GM21737 (cell line): ENCODE measurements at regions not wholly inside any gene's neighbourhood (a gene's known extent, or its start where the extent isn't known, plus 50 kb on each side); places are given as distances from the start of the nearest gene placed in this dataset.

Experiments used
- ATAC-seq: cut with Tn5 transposase; IDR thresholded peaks from one replicate; pipeline ENCODE4 v1.9.1; 2021; ENCODE audit warnings: mild to moderate bottlenecking, moderate library complexity; ENCODE audit not compliant: unreplicated experiment

GRCh38 chr12:27179400-27180214 is 64.5 kb upstream of the STK38L start:
- ATAC-seq = peak; percentile 86

GRCh38 chr12:27180906-27181505 is 63.1 kb upstream of the STK38L start:
- no peak for ATAC-seq

DNA sequence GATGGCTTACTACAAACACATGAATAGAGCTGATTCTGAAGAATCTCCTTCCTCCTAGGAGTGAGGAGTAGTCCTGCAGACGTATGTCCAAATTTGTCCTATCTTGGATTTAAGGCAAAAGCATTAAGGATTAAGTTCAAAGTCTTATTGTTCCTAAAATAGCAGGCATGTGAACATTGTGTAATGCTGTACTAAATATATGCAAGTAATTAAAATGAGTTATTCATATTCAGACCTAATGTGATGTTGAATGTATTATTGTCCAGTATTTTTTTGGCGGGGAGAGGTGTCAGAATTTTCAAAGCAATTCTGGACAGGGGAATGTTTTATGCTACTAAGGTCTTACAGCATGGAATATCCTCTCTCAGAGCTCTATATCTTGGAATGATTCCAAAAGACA is 60.7 kb upstream of the STK38L start:
- no peak for ATAC-seq

- peak; percentile 84 for ATAC-seq
These were observed 58.7 kb upstream of the STK38L start for GRCh38 chr12:27185234-27186021.

- no peak for ATAC-seq
These were observed 57.9 kb upstream of the STK38L start for GRCh38 chr12:27186022-27186839.

DNA sequence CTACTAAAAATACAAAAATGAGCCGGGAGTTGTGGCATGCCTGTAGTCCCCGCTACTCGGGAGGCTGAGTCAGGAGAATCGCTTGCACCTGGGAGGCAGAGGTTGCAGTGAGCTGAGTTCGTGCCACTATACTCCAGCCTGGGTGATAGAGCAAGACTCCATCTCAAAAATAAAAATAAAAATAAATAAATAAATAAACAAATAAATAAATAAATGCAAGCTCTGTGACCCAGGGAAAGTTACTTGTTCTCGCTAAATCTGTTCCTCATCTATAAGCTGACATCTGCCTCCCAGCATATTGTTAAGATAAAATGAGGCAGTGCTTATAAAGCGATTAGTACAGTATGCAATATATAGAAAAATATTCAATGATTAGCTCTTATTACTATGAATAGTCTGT is 56.4 kb upstream of the STK38L start:
- no peak for ATAC-seq

- no peak for ATAC-seq
These were observed 53.3 kb upstream of the STK38L start for GRCh38 chr12:27190761-27191160.

GRCh38 chr12:27191531-27191930 is 52.6 kb upstream of the STK38L start:
- no peak for ATAC-seq

GRCh38 chr12:27192118-27192802 is 51.8 kb upstream of the STK38L start:
- no peak for ATAC-seq

- ATAC-seq = no peak
These were observed 51.0 kb upstream of the STK38L start for GRCh38 chr12:27193106-27193505.

GRCh38 chr12:27193854-27194544 is 50.1 kb upstream of the STK38L start:
- no peak for ATAC-seq
